WTC11 (cell line): ENCODE measurements at regions not wholly inside any gene's neighbourhood (a gene's known extent, or its start where the extent isn't known, plus 50 kb on each side); places are given as distances from the start of the nearest gene placed in this dataset.

Source experiments
- CTCF ChIP-seq: fragments of 200-600 bp; IDR thresholded peaks from 2 replicates; pipeline ENCODE4 v1.8.0; 2022; ENCODE audit warnings: antibody characterized with exemption
- ZNF138 ChIP-seq: sonication (generic); formaldehyde crosslinking; conservative IDR thresholded peaks from 2 replicates; pipeline ENCODE4 v1.8.1; 2022; ENCODE audit warnings: mild to moderate bottlenecking, moderate library complexity, missing genetic modification reagents
- ZNF512 ChIP-seq: sonication (generic); formaldehyde crosslinking; IDR thresholded peaks from 2 replicates; pipeline ENCODE4 v1.8.1; 2022; ENCODE audit warnings: missing genetic modification reagents, borderline replicate concordance
- ZSCAN18 ChIP-seq: fragments of 250-450 bp; sonication (Bioruptor Pico); IDR thresholded peaks from 2 replicates; pipeline ENCODE4 v2.1.2; 2022; ENCODE audit warnings: mild to moderate bottlenecking, moderate library complexity

- TF ChIP-seq ZSCAN18 (CRISPR knock-in tag) = no peak
- TF ChIP-seq CTCF = no peak
- TF ChIP-seq ZNF138 (CRISPR knock-in tag) = no peak
- TF ChIP-seq ZNF512 (CRISPR knock-in tag) = no peak
Observed at GRCh38 chrX:36844857-36845256, 163.3 kb upstream of the FAM47C start.
